CD14-positive monocyte (primary cell): ENCODE measurements at regions not wholly inside any gene's neighbourhood (a gene's known extent, or its start where the extent isn't known, plus 50 kb on each side); places are given as distances from the start of the nearest gene placed in this dataset.

Experiments
- DNase-seq, 3 donors: peaks; one replicate each; pipeline ENCODE4 v3.0.0-alpha.2; 2011 to 2022
- H2AFZ ChIP-seq: 2 replicates; pipeline ENCODE4 v1.6.0; 2012; ENCODE audit warnings: mild to moderate bottlenecking, low read depth, low read length, inconsistent platforms; ENCODE audit not compliant: insufficient read depth, poor library complexity, severe bottlenecking
- H3K27ac ChIP-seq, 2 donors: 1 replicate in 1 of 2; 2 replicates in 1 of 2; pipeline ENCODE4 v1.5.1; 2012 to 2013; ENCODE audit warnings: low read length in 2 of 2, control low read depth in 1 of 2, inconsistent platforms in 1 of 2, low read depth in 1 of 2, mild to moderate bottlenecking in 1 of 2
- H3K27me3 ChIP-seq, 2 donors: one replicate each; pipeline versions ENCODE4 v1.6.0 to v1.6.1; 2011 to 2013; ENCODE audit warnings: low read length in 2 of 2; ENCODE audit not compliant: control insufficient read depth in 2 of 2, insufficient read depth in 2 of 2
- H3K36me3 ChIP-seq, 2 donors: replicated peaks in 1 of 2; 1 replicate in 1 of 2; 2 replicates in 1 of 2; pipeline versions ENCODE4 v1.5.1 to v1.6.1; 2012 to 2013; ENCODE audit warnings: low read length in 2 of 2, control low read depth in 1 of 2, inconsistent platforms in 1 of 2, mild to moderate bottlenecking in 1 of 2; ENCODE audit not compliant: insufficient read depth in 2 of 2, control insufficient read depth in 1 of 2
- H3K4me1 ChIP-seq, 2 donors: 1 replicate in 1 of 2; 2 replicates in 1 of 2; pipeline versions ENCODE4 v1.5.1 to v1.6.1; 2012 to 2013; ENCODE audit warnings: low read length in 2 of 2, control low read depth in 1 of 2, inconsistent platforms in 1 of 2, mild to moderate bottlenecking in 1 of 2, moderate library complexity in 1 of 2; ENCODE audit not compliant: insufficient read depth in 2 of 2, control insufficient read depth in 1 of 2
- H3K4me2 ChIP-seq: replicated peaks from 2 replicates; pipeline ENCODE3; 2012; ENCODE audit warnings: low read length, moderate library complexity, mild to moderate bottlenecking; ENCODE audit not compliant: poor library complexity, severe bottlenecking; ENCODE audit errors: extremely low read depth
- H3K4me3 ChIP-seq, 3 experiments: fragments of 200-600 bp in 1 of 3; sonication (generic) in 1 of 3; replicated peaks in 1 of 3; 1 replicate in 2 of 3; 2 replicates in 1 of 3; pipeline ENCODE4 v1.5.1; 2011 to 2013; ENCODE audit warnings: low read length in 3 of 3, mild to moderate bottlenecking in 3 of 3, control low read depth in 2 of 3, low read depth in 2 of 3, inconsistent platforms in 1 of 3, moderate library complexity in 1 of 3
- H3K79me2 ChIP-seq: 2 replicates; pipeline ENCODE4 v1.6.0; 2012; ENCODE audit warnings: mild to moderate bottlenecking, control low read depth, inconsistent platforms, low read length, moderate library complexity; ENCODE audit not compliant: insufficient read depth
- H3K9ac ChIP-seq: 2 replicates; pipeline ENCODE4 v1.6.0; 2017; ENCODE audit warnings: low read length, mild to moderate bottlenecking; ENCODE audit not compliant: insufficient read depth, poor library complexity, severe bottlenecking
- H3K9me3 ChIP-seq, 2 donors: replicated peaks in 1 of 2; 1 replicate in 1 of 2; 2 replicates in 1 of 2; pipeline versions ENCODE4 v1.5.1 to v1.6.1; 2012 to 2013; ENCODE audit warnings: low read length in 2 of 2, control low read depth in 1 of 2; ENCODE audit not compliant: control insufficient read depth in 1 of 2, insufficient read depth in 1 of 2
- H4K20me1 ChIP-seq: 2 replicates; pipeline ENCODE4 v1.6.0; 2012; ENCODE audit warnings: mild to moderate bottlenecking, low read length, control low read depth, moderate library complexity; ENCODE audit not compliant: insufficient read depth
- H3K27ac Mint-ChIP-seq, 7 donors: one replicate each; pipeline ENCODE4 v1.8.0; 2020; ENCODE audit warnings: mild to moderate bottlenecking in 7 of 7, mixed read lengths in 7 of 7, moderate library complexity in 6 of 7, inconsistent platforms in 2 of 7
- H3K27me3 Mint-ChIP-seq, 3 donors: one replicate each; pipeline ENCODE4 v1.8.0; 2021 to 2022; ENCODE audit warnings: low read depth in 3 of 3, mild to moderate bottlenecking in 3 of 3, mixed read lengths in 3 of 3, moderate library complexity in 3 of 3, inconsistent platforms in 1 of 3
- H3K36me3 Mint-ChIP-seq, 2 donors: one replicate each; pipeline ENCODE4 v1.8.0; 2020; ENCODE audit warnings: mixed read lengths in 2 of 2, inconsistent platforms in 1 of 2, mild to moderate bottlenecking in 1 of 2
- H3K4me1 Mint-ChIP-seq: one replicate; pipeline ENCODE4 v1.8.0; 2020; ENCODE audit warnings: mild to moderate bottlenecking, mixed read lengths
- H3K4me3 Mint-ChIP-seq, 2 donors: one replicate each; pipeline ENCODE4 v1.8.0; 2020; ENCODE audit warnings: mild to moderate bottlenecking in 2 of 2, mixed read lengths in 2 of 2, moderate library complexity in 1 of 2
- H3K9me3 Mint-ChIP-seq, 7 donors: one replicate each; pipeline ENCODE4 v1.8.0; 2020 to 2022; ENCODE audit warnings: mixed read lengths in 7 of 7, mild to moderate bottlenecking in 6 of 7, moderate library complexity in 6 of 7, inconsistent platforms in 2 of 7
- WGBS: methylation state at CpG from one replicate; pipeline ENCODE4 v1.1.5; 2013; ENCODE audit warnings: missing lambda C conversion rate; ENCODE audit not compliant: insufficient coverage; 5-methylcytosine and 5-hydroxymethylcytosine counted together
- intact Hi-C, 2 donors: fragments of 100-400 bp; cut with micrococcal nuclease; formaldehyde crosslinking; loops; one replicate each; pipeline versions ENCODE4 v1.15.0 to v1.15.1; 2023
- TF ChIP-seq, protein P1 (sequence below): fragments of 200-600 bp; IDR thresholded peaks from one replicate; pipeline ENCODE4 v1.8.0; 2022; ENCODE audit warnings: antibody characterized with exemption, mild to moderate bottlenecking

DNA sequence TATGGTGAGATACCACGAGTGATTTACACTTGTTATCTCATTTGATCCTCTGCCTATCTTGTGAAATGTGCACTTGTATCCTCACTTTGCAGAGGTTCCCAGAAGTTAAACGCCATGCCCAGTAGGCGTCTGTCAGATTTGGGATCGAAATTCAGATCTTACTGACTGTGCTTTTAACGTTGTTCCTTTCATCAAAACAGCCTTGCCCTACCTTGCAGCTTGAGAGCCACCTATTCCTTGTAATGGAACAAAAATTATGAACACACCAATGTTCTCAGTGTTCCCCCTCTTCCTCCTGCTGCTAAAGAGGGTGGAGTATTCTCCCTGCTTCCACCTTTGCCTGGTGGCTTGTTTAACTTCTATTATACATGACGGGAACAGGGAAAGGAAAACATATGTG, 257.0 kb downstream of the MSX2 start:
- Mint-ChIP-seq H3K4me3 (no peak overlapping the region), H3K27me3 (peaks cover 1 to 2% (median 2%) of the 10 kb centered on the region in 3 donors), H3K4me1 (no peaks in the 10 kb centered on the region), H3K36me3 (no peaks in the 10 kb centered on the region), H3K27ac (no peak overlapping the region), H3K9me3 (peaks cover 0 to 2% (median 0%) of the 10 kb centered on the region in 7 donors)
- no peak overlapping the region for H2AFZ ChIP-seq
- H3K9me3 ChIP-seq = no peaks in the 10 kb centered on the region
- DNase-seq = no peak
- intact Hi-C loops = no loop called here
- H3K79me2 ChIP-seq = no peaks in the 10 kb centered on the region
- H4K20me1 ChIP-seq = no peaks in the 10 kb centered on the region
- no peak overlapping the region for H3K27ac ChIP-seq
- H3K9ac ChIP-seq = no peak overlapping the region
- H3K4me1 ChIP-seq = no peaks in the 10 kb centered on the region
- H3K36me3 ChIP-seq = no peaks in the 10 kb centered on the region
- 83% methylated on average over 4 of the region's 6 CpGs for WGBS
- no peak overlapping the region for H3K4me2 ChIP-seq
- TF ChIP-seq, protein P1, sequence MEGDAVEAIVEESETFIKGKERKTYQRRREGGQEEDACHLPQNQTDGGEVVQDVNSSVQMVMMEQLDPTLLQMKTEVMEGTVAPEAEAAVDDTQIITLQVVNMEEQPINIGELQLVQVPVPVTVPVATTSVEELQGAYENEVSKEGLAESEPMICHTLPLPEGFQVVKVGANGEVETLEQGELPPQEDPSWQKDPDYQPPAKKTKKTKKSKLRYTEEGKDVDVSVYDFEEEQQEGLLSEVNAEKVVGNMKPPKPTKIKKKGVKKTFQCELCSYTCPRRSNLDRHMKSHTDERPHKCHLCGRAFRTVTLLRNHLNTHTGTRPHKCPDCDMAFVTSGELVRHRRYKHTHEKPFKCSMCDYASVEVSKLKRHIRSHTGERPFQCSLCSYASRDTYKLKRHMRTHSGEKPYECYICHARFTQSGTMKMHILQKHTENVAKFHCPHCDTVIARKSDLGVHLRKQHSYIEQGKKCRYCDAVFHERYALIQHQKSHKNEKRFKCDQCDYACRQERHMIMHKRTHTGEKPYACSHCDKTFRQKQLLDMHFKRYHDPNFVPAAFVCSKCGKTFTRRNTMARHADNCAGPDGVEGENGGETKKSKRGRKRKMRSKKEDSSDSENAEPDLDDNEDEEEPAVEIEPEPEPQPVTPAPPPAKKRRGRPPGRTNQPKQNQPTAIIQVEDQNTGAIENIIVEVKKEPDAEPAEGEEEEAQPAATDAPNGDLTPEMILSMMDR = no peak
- no peak overlapping the region for H3K4me3 ChIP-seq
- H3K27me3 ChIP-seq = no peaks in the 10 kb centered on the region

DNA sequence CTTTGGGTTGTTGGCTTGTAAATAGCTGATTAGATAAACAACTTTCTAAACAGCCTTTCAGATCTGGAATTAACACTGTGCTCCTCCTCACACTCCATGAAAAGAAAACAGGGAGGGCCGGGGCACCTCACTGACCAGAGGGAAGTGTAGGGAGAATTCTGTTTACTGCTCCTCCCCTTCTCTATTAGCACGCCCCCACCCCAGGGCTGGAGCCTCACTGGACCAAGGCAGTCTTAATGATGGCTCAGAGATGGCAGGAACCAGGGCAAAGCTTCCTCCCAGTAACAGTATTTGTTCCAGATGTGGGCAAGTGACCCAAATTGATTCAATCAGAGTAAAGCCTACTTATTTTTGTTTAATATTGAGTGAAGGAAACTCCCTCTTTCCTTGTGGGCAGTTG, 256.6 kb downstream of the MSX2 start:
- H4K20me1 ChIP-seq = no peaks in the 10 kb centered on the region
- H3K9me3 Mint-ChIP-seq = peaks cover 0 to 2% (median 0%) of the 10 kb centered on the region in 7 donors
- peaks cover 1 to 2% (median 2%) of the 10 kb centered on the region in 3 donors for H3K27me3 Mint-ChIP-seq
- no peak overlapping the region for H3K4me3 Mint-ChIP-seq
- H3K4me3 ChIP-seq = no peak overlapping the region
- no peaks in the 10 kb centered on the region for H3K36me3 Mint-ChIP-seq
- no peaks in the 10 kb centered on the region for H3K4me1 ChIP-seq
- H3K36me3 ChIP-seq = no peaks in the 10 kb centered on the region
- H3K4me1 Mint-ChIP-seq = no peaks in the 10 kb centered on the region
- WGBS = no CpG with 5 or more reads among the region's 2 CpGs
- no peak overlapping the region for H3K27ac Mint-ChIP-seq
- H3K4me2 ChIP-seq = no peak overlapping the region
- DNase-seq = no peak
- H3K79me2 ChIP-seq = no peaks in the 10 kb centered on the region
- TF ChIP-seq, protein P1 = no peak
- no peaks in the 10 kb centered on the region for H3K27me3 ChIP-seq
- H2AFZ ChIP-seq = no peak overlapping the region
- H3K9ac ChIP-seq = no peak overlapping the region
- intact Hi-C loops = no loop called here
- no peaks in the 10 kb centered on the region for H3K9me3 ChIP-seq
- no peak overlapping the region for H3K27ac ChIP-seq
